SK-N-SH (cell line): ENCODE measurements at regions not wholly inside any gene's neighbourhood (a gene's known extent, or its start where the extent isn't known, plus 50 kb on each side); places are given as distances from the start of the nearest gene placed in this dataset.

ENCODE experiments used
- CTCF ChIA-PET: fragments of 300-600, 350-600 bp; formaldehyde crosslinking; extraction: SDS; loops from one replicate; lab custom pipeline; 2021; lab: Yijun Ruan, JAX
- POLR2A ChIA-PET: fragments of 350-600 bp; sonication (Branson Sonifier 250); formaldehyde crosslinking; extraction: SDS; loops from one replicate; lab custom pipeline; 2020; ENCODE audit warnings: antibody characterized with exemption, inconsistent platforms; lab: Yijun Ruan, JAX
- DNase-seq: peaks from one replicate; pipeline ENCODE4 v3.0.0; 2012
- H2AFZ ChIP-seq: fragments of 200-600 bp; sonication (generic); 2 replicates; pipeline ENCODE4 v1.8.1; 2016; ENCODE audit warnings: antibody characterized with exemption, mild to moderate bottlenecking, low read depth
- H3F3A ChIP-seq: fragments of 200-600 bp; sonication (generic); replicated peaks from 2 replicates; pipeline ENCODE3; 2016; ENCODE audit warnings: antibody characterized with exemption, mild to moderate bottlenecking; ENCODE audit not compliant: insufficient read depth
- H3K27ac ChIP-seq, 2 experiments: fragments of 200-500 bp in 1 of 2; fragments of 200-600 bp in 1 of 2; sonication (Bioruptor generic) in 1 of 2; sonication (generic), shearing (Covaris generic) in 1 of 2; 2 replicates each; pipeline versions ENCODE4 v1.5.1 to v1.6.1; 2014 to 2016; ENCODE audit warnings: low read depth in 2 of 2, inconsistent platforms in 1 of 2, low read length in 1 of 2, mild to moderate bottlenecking in 1 of 2, mixed read lengths in 1 of 2
- H3K27me3 ChIP-seq: fragments of 200-600 bp; sonication (generic), shearing (Covaris generic); 2 replicates; pipeline ENCODE4 v1.6.1; 2016; ENCODE audit warnings: mixed run types; ENCODE audit not compliant: insufficient read depth
- H3K36me3 ChIP-seq, 2 experiments: fragments of 200-500 bp in 1 of 2; fragments of 200-600 bp in 1 of 2; sonication (Bioruptor generic) in 1 of 2; sonication (generic) in 1 of 2; replicated peaks in 1 of 2; 2 replicates each; pipeline versions ENCODE3 to v1.5.1; 2014 to 2016; ENCODE audit warnings: low read length in 1 of 2, mild to moderate bottlenecking in 1 of 2; ENCODE audit not compliant: insufficient read depth in 2 of 2, control insufficient read depth in 1 of 2
- H3K4me1 ChIP-seq, 2 experiments: fragments of 200-500 bp in 1 of 2; fragments of 200-600 bp in 1 of 2; sonication (Bioruptor generic) in 1 of 2; sonication (generic), shearing (Covaris generic) in 1 of 2; 2 replicates each; pipeline versions ENCODE4 v1.5.1 to v1.6.1; 2014 to 2016; ENCODE audit warnings: low read depth in 1 of 2, low read length in 1 of 2, mixed run types in 1 of 2; ENCODE audit not compliant: insufficient read depth in 2 of 2, control insufficient read depth in 1 of 2
- H3K4me2 ChIP-seq: fragments of 200-600 bp; sonication (generic), shearing (Covaris generic); 2 replicates; pipeline ENCODE4 v1.6.1; 2017; ENCODE audit warnings: mixed run types
- H3K4me3 ChIP-seq, 2 experiments: fragments of 200-500 bp in 1 of 2; fragments of 200-600 bp in 1 of 2; sonication (Bioruptor generic) in 1 of 2; sonication (generic), shearing (Covaris generic) in 1 of 2; 2 replicates each; pipeline versions ENCODE4 v1.5.1 to v1.8.1; 2014 to 2016; ENCODE audit warnings: low read depth in 2 of 2, inconsistent platforms in 1 of 2, low read length in 1 of 2, mild to moderate bottlenecking in 1 of 2, mixed read lengths in 1 of 2, moderate library complexity in 1 of 2
- H3K79me2 ChIP-seq: fragments of 200-600 bp; sonication (generic); 2 replicates; pipeline ENCODE4 v1.8.1; 2017; ENCODE audit warnings: mild to moderate bottlenecking; ENCODE audit not compliant: insufficient read depth
- H3K9ac ChIP-seq: fragments of 200-600 bp; sonication (generic); 2 replicates; pipeline ENCODE4 v1.6.1; 2017; ENCODE audit warnings: mixed run types
- H3K9me2 ChIP-seq: fragments of 200-600 bp; sonication (generic); 2 replicates; pipeline ENCODE4 v1.6.1; 2017; ENCODE audit warnings: mixed run types
- H3K9me3 ChIP-seq: fragments of 200-600 bp; sonication (generic); 2 replicates; pipeline ENCODE4 v1.6.1; 2017; ENCODE audit warnings: mixed run types, mild to moderate bottlenecking, moderate library complexity
- H4K20me1 ChIP-seq: fragments of 200-600 bp; sonication (generic); 2 replicates; pipeline ENCODE4 v1.6.1; 2017; ENCODE audit warnings: mild to moderate bottlenecking, mixed run types; ENCODE audit not compliant: insufficient read depth
- EP300 ChIP-seq, 2 experiments: IDR thresholded peaks; 2 replicates each; pipeline versions ENCODE4 v1.4.0 to v1.6.1; 2012; ENCODE audit warnings: borderline replicate concordance in 1 of 2, low read depth in 1 of 2, low read length in 1 of 2
- FOXJ3 ChIP-seq: sonication (generic); formaldehyde crosslinking; IDR thresholded peaks from 2 replicates; pipeline ENCODE4 v1.5.1; 2020; ENCODE audit warnings: mild to moderate bottlenecking, missing genetic modification reagents
- FOXM1 ChIP-seq: IDR thresholded peaks from 2 replicates; pipeline ENCODE4 v1.4.0; 2012; ENCODE audit warnings: low read depth, mild to moderate bottlenecking
- JUND ChIP-seq: IDR thresholded peaks from 2 replicates; pipeline ENCODE4 v1.4.0; 2012
- POLR2AphosphoS5 ChIP-seq: IDR thresholded peaks from 2 replicates; pipeline ENCODE4 v1.6.1; 2012; ENCODE audit warnings: low read depth, low read length
- RFX5 ChIP-seq: IDR thresholded peaks from 2 replicates; pipeline ENCODE4 v1.6.1; 2012; ENCODE audit warnings: mild to moderate bottlenecking, improper control_type of control experiment, low read length
- RXRA ChIP-seq: IDR thresholded peaks from 2 replicates; pipeline ENCODE4 v1.4.0; 2012; ENCODE audit warnings: low read depth, mild to moderate bottlenecking, borderline replicate concordance
- TAF1 ChIP-seq: IDR thresholded peaks from 2 replicates; pipeline ENCODE4 v1.6.1; 2012; ENCODE audit warnings: low read depth, mild to moderate bottlenecking, low read length, moderate library complexity, borderline replicate concordance
- WGBS: methylation state at CpG from one replicate; pipeline ENCODE4 v1.1.6; 2017; ENCODE audit warnings: low lambda C conversion rate; 5-methylcytosine and 5-hydroxymethylcytosine counted together
- TF ChIP-seq, protein P1 (sequence below): fragments of 200-600 bp; sonication (generic); IDR thresholded peaks from 2 replicates; pipeline ENCODE4 v1.6.1; 2017; ENCODE audit warnings: antibody characterized with exemption, mild to moderate bottlenecking, moderate library complexity
- TF ChIP-seq, protein P2 (sequence below): IDR thresholded peaks from 2 replicates; pipeline ENCODE4 v1.6.1; 2012; ENCODE audit warnings: mild to moderate bottlenecking, low read depth, low read length, moderate library complexity
- TF ChIP-seq, protein P3 (sequence below): IDR thresholded peaks from 2 replicates; pipeline ENCODE4 v1.4.0; 2012; ENCODE audit warnings: low read depth, borderline replicate concordance
- TF ChIP-seq, protein P4 (sequence below): fragments of 150-350 bp; IDR thresholded peaks from 2 replicates; pipeline ENCODE4 v1.6.1; 2017; ENCODE audit warnings: antibody characterized with exemption, low read length, low read depth, borderline replicate concordance

DNA sequence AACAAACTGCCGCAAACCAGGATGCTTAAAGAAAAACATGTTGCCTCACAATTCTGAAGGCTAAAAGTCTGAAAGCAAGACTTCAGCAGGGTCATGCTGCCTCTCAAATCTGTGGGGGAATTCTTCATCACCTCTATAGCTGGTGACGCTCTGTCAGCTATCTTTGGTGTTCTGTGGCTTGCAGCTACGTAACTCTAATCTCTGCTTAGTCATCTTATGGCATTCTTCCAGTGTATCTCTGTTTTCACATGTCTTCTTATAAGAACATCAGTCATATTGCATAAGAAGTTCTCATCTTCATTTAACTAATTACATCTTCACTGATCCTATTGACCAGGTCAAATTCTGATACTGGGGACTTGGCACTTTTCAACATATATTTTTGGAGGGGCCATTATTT lies 243.0 kb downstream of the CDH10 start:
- Histone ChIP-seq H3K4me1 (no peaks in the 10 kb centered on the region), H3K9ac (no peak overlapping the region), H3K27me3 (no peaks in the 10 kb centered on the region; the same call in 1 of the 2 replicates), H3K4me3 (no peak overlapping the region), H3F3A (no peaks in the 10 kb centered on the region), H3K27ac (no peak overlapping the region), H4K20me1 (no peaks in the 10 kb centered on the region), H3K4me2 (no peak overlapping the region)
- POLR2A ChIA-PET: no interaction called here
- WGBS: 13% methylated on average over 3 of the region's 3 CpGs
- CTCF ChIA-PET: no interaction called here
- TF ChIP-seq, protein P1, sequence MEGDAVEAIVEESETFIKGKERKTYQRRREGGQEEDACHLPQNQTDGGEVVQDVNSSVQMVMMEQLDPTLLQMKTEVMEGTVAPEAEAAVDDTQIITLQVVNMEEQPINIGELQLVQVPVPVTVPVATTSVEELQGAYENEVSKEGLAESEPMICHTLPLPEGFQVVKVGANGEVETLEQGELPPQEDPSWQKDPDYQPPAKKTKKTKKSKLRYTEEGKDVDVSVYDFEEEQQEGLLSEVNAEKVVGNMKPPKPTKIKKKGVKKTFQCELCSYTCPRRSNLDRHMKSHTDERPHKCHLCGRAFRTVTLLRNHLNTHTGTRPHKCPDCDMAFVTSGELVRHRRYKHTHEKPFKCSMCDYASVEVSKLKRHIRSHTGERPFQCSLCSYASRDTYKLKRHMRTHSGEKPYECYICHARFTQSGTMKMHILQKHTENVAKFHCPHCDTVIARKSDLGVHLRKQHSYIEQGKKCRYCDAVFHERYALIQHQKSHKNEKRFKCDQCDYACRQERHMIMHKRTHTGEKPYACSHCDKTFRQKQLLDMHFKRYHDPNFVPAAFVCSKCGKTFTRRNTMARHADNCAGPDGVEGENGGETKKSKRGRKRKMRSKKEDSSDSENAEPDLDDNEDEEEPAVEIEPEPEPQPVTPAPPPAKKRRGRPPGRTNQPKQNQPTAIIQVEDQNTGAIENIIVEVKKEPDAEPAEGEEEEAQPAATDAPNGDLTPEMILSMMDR: no peak
- TF ChIP-seq, protein P2, sequence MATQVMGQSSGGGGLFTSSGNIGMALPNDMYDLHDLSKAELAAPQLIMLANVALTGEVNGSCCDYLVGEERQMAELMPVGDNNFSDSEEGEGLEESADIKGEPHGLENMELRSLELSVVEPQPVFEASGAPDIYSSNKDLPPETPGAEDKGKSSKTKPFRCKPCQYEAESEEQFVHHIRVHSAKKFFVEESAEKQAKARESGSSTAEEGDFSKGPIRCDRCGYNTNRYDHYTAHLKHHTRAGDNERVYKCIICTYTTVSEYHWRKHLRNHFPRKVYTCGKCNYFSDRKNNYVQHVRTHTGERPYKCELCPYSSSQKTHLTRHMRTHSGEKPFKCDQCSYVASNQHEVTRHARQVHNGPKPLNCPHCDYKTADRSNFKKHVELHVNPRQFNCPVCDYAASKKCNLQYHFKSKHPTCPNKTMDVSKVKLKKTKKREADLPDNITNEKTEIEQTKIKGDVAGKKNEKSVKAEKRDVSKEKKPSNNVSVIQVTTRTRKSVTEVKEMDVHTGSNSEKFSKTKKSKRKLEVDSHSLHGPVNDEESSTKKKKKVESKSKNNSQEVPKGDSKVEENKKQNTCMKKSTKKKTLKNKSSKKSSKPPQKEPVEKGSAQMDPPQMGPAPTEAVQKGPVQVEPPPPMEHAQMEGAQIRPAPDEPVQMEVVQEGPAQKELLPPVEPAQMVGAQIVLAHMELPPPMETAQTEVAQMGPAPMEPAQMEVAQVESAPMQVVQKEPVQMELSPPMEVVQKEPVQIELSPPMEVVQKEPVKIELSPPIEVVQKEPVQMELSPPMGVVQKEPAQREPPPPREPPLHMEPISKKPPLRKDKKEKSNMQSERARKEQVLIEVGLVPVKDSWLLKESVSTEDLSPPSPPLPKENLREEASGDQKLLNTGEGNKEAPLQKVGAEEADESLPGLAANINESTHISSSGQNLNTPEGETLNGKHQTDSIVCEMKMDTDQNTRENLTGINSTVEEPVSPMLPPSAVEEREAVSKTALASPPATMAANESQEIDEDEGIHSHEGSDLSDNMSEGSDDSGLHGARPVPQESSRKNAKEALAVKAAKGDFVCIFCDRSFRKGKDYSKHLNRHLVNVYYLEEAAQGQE: no peak
- TF ChIP-seq FOXM1: no peak
- no peak for TF ChIP-seq RXRA
- no peak for TF ChIP-seq JUND
- no peak for TF ChIP-seq TAF1
- no peak for TF ChIP-seq RFX5
- no peak for TF ChIP-seq POLR2AphosphoS5
- TF ChIP-seq, protein P3, sequence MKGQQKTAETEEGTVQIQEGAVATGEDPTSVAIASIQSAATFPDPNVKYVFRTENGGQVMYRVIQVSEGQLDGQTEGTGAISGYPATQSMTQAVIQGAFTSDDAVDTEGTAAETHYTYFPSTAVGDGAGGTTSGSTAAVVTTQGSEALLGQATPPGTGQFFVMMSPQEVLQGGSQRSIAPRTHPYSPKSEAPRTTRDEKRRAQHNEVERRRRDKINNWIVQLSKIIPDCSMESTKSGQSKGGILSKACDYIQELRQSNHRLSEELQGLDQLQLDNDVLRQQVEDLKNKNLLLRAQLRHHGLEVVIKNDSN: no peak
- TF ChIP-seq, all 33 proteins: peak for 0
- Histone ChIP-seq H3K9me3 (no peaks in the 10 kb centered on the region), H3K36me3 (no peaks in the 10 kb centered on the region), H3K79me2 (no peaks in the 10 kb centered on the region), H2AFZ (no peak overlapping the region), H3K9me2 (no peaks in the 10 kb centered on the region)
- no peak for DNase-seq

DNA sequence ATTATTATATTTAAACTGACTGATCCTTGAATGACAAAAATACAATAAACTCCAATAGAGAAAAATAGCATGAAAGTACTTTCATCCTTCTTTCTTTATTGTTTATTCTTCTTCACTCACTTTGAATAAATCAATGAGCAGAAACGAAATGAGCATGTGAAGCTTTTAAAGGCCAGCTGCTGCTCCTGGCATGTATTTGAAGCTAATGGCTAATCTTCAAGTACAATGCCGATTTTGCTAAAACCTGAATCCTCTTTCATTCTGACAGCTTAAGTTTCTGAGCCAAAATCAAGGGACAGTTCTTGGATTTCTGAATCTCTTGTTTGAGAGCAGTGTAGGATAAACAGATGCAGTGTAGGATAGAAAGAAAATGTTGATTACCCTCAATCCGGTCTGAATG lies 237.3 kb downstream of the CDH10 start:
- H2AFZ ChIP-seq: no peak overlapping the region
- no peaks in the 10 kb centered on the region for H3K9me2 ChIP-seq
- H3F3A ChIP-seq: no peaks in the 10 kb centered on the region
- no peak for TF ChIP-seq FOXJ3 (CRISPR knock-in tag)
- no peak for TF ChIP-seq JUND
- TF ChIP-seq, protein P4, sequence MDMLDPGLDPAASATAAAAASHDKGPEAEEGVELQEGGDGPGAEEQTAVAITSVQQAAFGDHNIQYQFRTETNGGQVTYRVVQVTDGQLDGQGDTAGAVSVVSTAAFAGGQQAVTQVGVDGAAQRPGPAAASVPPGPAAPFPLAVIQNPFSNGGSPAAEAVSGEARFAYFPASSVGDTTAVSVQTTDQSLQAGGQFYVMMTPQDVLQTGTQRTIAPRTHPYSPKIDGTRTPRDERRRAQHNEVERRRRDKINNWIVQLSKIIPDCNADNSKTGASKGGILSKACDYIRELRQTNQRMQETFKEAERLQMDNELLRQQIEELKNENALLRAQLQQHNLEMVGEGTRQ: no peak
- no peak for TF ChIP-seq RXRA
- TF ChIP-seq EP300 (IDR thresholded peaks at IDR 0.05; ENCODE audit: borderline replicate concordance in 1 of 2, low read depth in 1 of 2, low read length in 1 of 2): no peak
- H4K20me1 ChIP-seq: no peaks in the 10 kb centered on the region
- POLR2A ChIA-PET: no interaction called here
- WGBS: 3% methylated on average over 3 of the region's 3 CpGs
- DNase-seq: no peak
- H3K36me3 ChIP-seq: no peaks in the 10 kb centered on the region
- no peak overlapping the region for H3K4me2 ChIP-seq
- H3K4me3 ChIP-seq: no peak overlapping the region
- no peaks in the 10 kb centered on the region for H3K79me2 ChIP-seq
- no peaks in the 10 kb centered on the region for H3K9me3 ChIP-seq
- H3K4me1 ChIP-seq: no peaks in the 10 kb centered on the region
- H3K9ac ChIP-seq: no peak overlapping the region
- H3K27me3 ChIP-seq: no peaks in the 10 kb centered on the region
- CTCF ChIA-PET: no interaction called here
- H3K27ac ChIP-seq: no peak overlapping the region
